Caco-2 (cell line): ENCODE measurements at regions not wholly inside any gene's neighbourhood (a gene's known extent, or its start where the extent isn't known, plus 50 kb on each side); places are given as distances from the start of the nearest gene placed in this dataset.

Experiments used
- BruUV-seq: library from RNA; stranded (reverse); fragments of 400-500 nt; replicated peaks from 2 replicates; lab custom pipeline; 2021; lab: Mats Ljungman, UMichigan
- CTCF ChIA-PET: fragments of 300-600 bp; sonication (Branson Sonifier 250); formaldehyde crosslinking; loops from one replicate; lab custom pipeline; 2022; ENCODE audit warnings: antibody characterized with exemption; lab: Charles Lee
- POLR2A ChIA-PET: fragments of 300-600 bp; sonication (Branson Sonifier 250); formaldehyde crosslinking; loops from one replicate; lab custom pipeline; 2022; ENCODE audit warnings: antibody characterized with exemption; lab: Charles Lee
- DNase-seq, 2 experiments: peaks; one replicate each; pipeline versions ENCODE4 v3.0.0 to v3.0.0-alpha.2; 2020 to 2022
- H3K27me3 ChIP-seq: replicated peaks from 2 replicates; pipeline ENCODE4 v1.6.0; 2011; ENCODE audit warnings: low read length; ENCODE audit not compliant: control insufficient read depth, insufficient read depth
- H3K36me3 ChIP-seq: 2 replicates; pipeline ENCODE4 v1.5.1; 2011; ENCODE audit warnings: low read length; ENCODE audit not compliant: control insufficient read depth, insufficient read depth
- H3K4me1 ChIP-seq: fragments of 250-450 bp; sonication (Bioruptor Pico); 2 replicates; pipeline ENCODE4 v1.5.1; 2020; ENCODE audit warnings: mild to moderate bottlenecking
- H3K4me3 ChIP-seq: 2 replicates; pipeline ENCODE4 v1.5.1; 2011; ENCODE audit warnings: low read depth, mild to moderate bottlenecking, control low read depth, low read length
- H3K9me3 ChIP-seq: fragments of 250-450 bp; sonication (Bioruptor Pico); 2 replicates; pipeline ENCODE4 v1.5.1; 2020; ENCODE audit warnings: mild to moderate bottlenecking, moderate library complexity
- H3K27ac Mint-ChIP-seq: one replicate; pipeline ENCODE4 v1.8.0; 2022; ENCODE audit warnings: mixed read lengths; ENCODE audit not compliant: unreplicated experiment
- H3K27me3 Mint-ChIP-seq: one replicate; pipeline ENCODE4 v1.8.0; 2022; ENCODE audit warnings: mixed read lengths; ENCODE audit not compliant: insufficient read depth, unreplicated experiment
- H3K36me3 Mint-ChIP-seq: one replicate; pipeline ENCODE4 v1.8.0; 2022; ENCODE audit warnings: mild to moderate bottlenecking, mixed read lengths; ENCODE audit not compliant: insufficient read depth, unreplicated experiment
- H3K4me1 Mint-ChIP-seq: one replicate; pipeline ENCODE4 v1.8.0; 2022; ENCODE audit warnings: low read depth, mixed read lengths; ENCODE audit not compliant: unreplicated experiment
- H3K4me3 Mint-ChIP-seq: one replicate; pipeline ENCODE4 v1.8.0; 2022; ENCODE audit warnings: mild to moderate bottlenecking, moderate library complexity, mixed read lengths; ENCODE audit not compliant: unreplicated experiment
- H3K9me3 Mint-ChIP-seq: one replicate; pipeline ENCODE4 v1.8.0; 2022; ENCODE audit warnings: mixed read lengths; ENCODE audit not compliant: unreplicated experiment
- CTCF ChIP-seq, 2 experiments: fragments of 200-600 bp in 1 of 2; IDR thresholded peaks; 1 replicate in 1 of 2; 2 replicates in 1 of 2; pipeline versions ENCODE4 v1.5.1 to v1.8.0; 2011 to 2022; ENCODE audit warnings: antibody characterized with exemption in 1 of 2, control low read depth in 1 of 2, inconsistent platforms in 1 of 2, low read depth in 1 of 2, low read length in 1 of 2, mild to moderate bottlenecking in 1 of 2, moderate library complexity in 1 of 2; ENCODE audit not compliant: insufficient read depth in 1 of 2, severe bottlenecking in 1 of 2, unreplicated experiment in 1 of 2
- intact Hi-C: fragments of 100-400 bp; cut with micrococcal nuclease; formaldehyde crosslinking; loops from one replicate; pipeline ENCODE4 v1.10.0; 2022; ENCODE audit not compliant: unreplicated experiment

- intact Hi-C loops, result no loop called here
- no peaks in the 10 kb centered on the region for H3K36me3 Mint-ChIP-seq
- no TSS peak for BruUV-seq
- H3K4me3 Mint-ChIP-seq, result no peak overlapping the region
- H3K27ac Mint-ChIP-seq, result no peak overlapping the region
- no peak for TF ChIP-seq CTCF (IDR thresholded peaks at IDR 0.05; ENCODE audit: insufficient read depth in 1 of 2, low read depth in 1 of 2, low read length in 1 of 2, severe bottlenecking in 1 of 2, unreplicated experiment in 1 of 2)
- H3K4me3 ChIP-seq, result no peak overlapping the region
- no peaks in the 10 kb centered on the region for H3K9me3 ChIP-seq
- no peaks in the 10 kb centered on the region for H3K4me1 Mint-ChIP-seq
- ChIA-PET CTCF (no interaction called here), POLR2A (no interaction called here)
- peaks cover 5% of the 10 kb centered on the region for H3K9me3 Mint-ChIP-seq
- no peaks in the 10 kb centered on the region for H3K27me3 Mint-ChIP-seq
- no peaks in the 10 kb centered on the region for H3K4me1 ChIP-seq
- no peak for DNase-seq
- H3K36me3 ChIP-seq, result no peaks in the 10 kb centered on the region
- no peaks in the 10 kb centered on the region for H3K27me3 ChIP-seq
Measured at GRCh38 chr2:239706367-239706766, 305.5 kb upstream of the HDAC4 start.

GRCh38 chr2:239704737-239705136, 303.9 kb upstream of the HDAC4 start:
- CTCF ChIA-PET, result no interaction called here

GRCh38 chr2:239703834-239704233, 303.0 kb upstream of the HDAC4 start:
- no peak overlapping the region for H3K4me3 Mint-ChIP-seq
- Histone ChIP-seq H3K36me3 (no peaks in the 10 kb centered on the region), H3K9me3 (no peaks in the 10 kb centered on the region), H3K4me3 (no peak overlapping the region), H3K27me3 (no peaks in the 10 kb centered on the region), H3K4me1 (no peaks in the 10 kb centered on the region)
- H3K36me3 Mint-ChIP-seq, result no peaks in the 10 kb centered on the region
- H3K27me3 Mint-ChIP-seq, result no peaks in the 10 kb centered on the region
- no peaks in the 10 kb centered on the region for H3K9me3 Mint-ChIP-seq
- POLR2A ChIA-PET, result no interaction called here
- intact Hi-C loops, result no loop called here
- no peak for DNase-seq
- CTCF ChIA-PET, result no interaction called here
- H3K4me1 Mint-ChIP-seq, result no peaks in the 10 kb centered on the region
- no TSS peak for BruUV-seq
- no peak for TF ChIP-seq CTCF (IDR thresholded peaks at IDR 0.05; ENCODE audit: insufficient read depth in 1 of 2, low read depth in 1 of 2, low read length in 1 of 2, severe bottlenecking in 1 of 2, unreplicated experiment in 1 of 2)
- no peak overlapping the region for H3K27ac Mint-ChIP-seq

More at GRCh38 chr2:239704737-239705136, 303.9 kb upstream of the HDAC4 start:
- POLR2A ChIA-PET, result no interaction called here
- no TSS peak for BruUV-seq
- no peaks in the 10 kb centered on the region for H3K4me1 ChIP-seq
- Mint-ChIP-seq H3K9me3 (no peaks in the 10 kb centered on the region), H3K4me1 (no peaks in the 10 kb centered on the region), H3K27me3 (no peaks in the 10 kb centered on the region), H3K27ac (no peak overlapping the region), H3K4me3 (no peak overlapping the region), H3K36me3 (no peaks in the 10 kb centered on the region)
- H3K4me3 ChIP-seq, result no peak overlapping the region
- no peaks in the 10 kb centered on the region for H3K9me3 ChIP-seq
- no peaks in the 10 kb centered on the region for H3K36me3 ChIP-seq
- no peak for TF ChIP-seq CTCF (IDR thresholded peaks at IDR 0.05; ENCODE audit: insufficient read depth in 1 of 2, low read depth in 1 of 2, low read length in 1 of 2, severe bottlenecking in 1 of 2, unreplicated experiment in 1 of 2)
- intact Hi-C loops, result no loop called here
- H3K27me3 ChIP-seq, result no peaks in the 10 kb centered on the region
- no peak for DNase-seq
